ENCODE measurements at regions not wholly inside any gene's neighbourhood (a gene's known extent, or its start where the extent isn't known, plus 50 kb on each side); places are given as distances from the start of the nearest gene placed in this dataset.

- Histone ChIP-seq H3K4me2 (ENCODE audit: low read length) (no peak overlapping the region), H3K9me2 (replicated peaks; ENCODE audit: low read length) (no peaks in the 10 kb centered on the region), H3K27ac (ENCODE audit: low read length) (no peak overlapping the region), H3K79me2 (ENCODE audit: low read length) (no peaks in the 10 kb centered on the region), H3K9me3 (ENCODE audit: low read length) (peaks cover 32% of the 10 kb centered on the region), H2AFZ (ENCODE audit: low read length) (no peak overlapping the region), H3K4me1 (ENCODE audit: insufficient read depth, low read length) (no peaks in the 10 kb centered on the region), H3K27me3 (ENCODE audit: low read length) (no peaks in the 10 kb centered on the region), H3K4me3 (ENCODE audit: low read length) (no peak overlapping the region), H3K9ac (ENCODE audit: low read length) (no peak overlapping the region), H3F3A (ENCODE audit: low read length, unreplicated experiment) (no peaks in the 10 kb centered on the region), H3K36me3 (ENCODE audit: low read depth, low read length) (no peaks in the 10 kb centered on the region), H4K20me1 (ENCODE audit: low read length) (no peaks in the 10 kb centered on the region)
- POLR2A ChIA-PET (ENCODE audit: unreplicated experiment) = no interaction called here
- no TSS peak for BruUV-seq (replicated peaks)
- CTCF ChIA-PET = no interaction called here
- intact Hi-C loops (cut with micrococcal nuclease) = no loop called here
- ATAC-seq = no peak
- TF ChIP-seq CTCF (conservative IDR thresholded peaks at IDR 0.05; ENCODE audit: low read depth, low read length) (no peak), EZH2phosphoT487 (IDR thresholded peaks at IDR 0.05; ENCODE audit: borderline replicate concordance, low read length) (no peak), EZH2 (IDR thresholded peaks at IDR 0.05; ENCODE audit: low read length, unreplicated experiment) (no peak)
- DNase-seq = no peak
Observed at GRCh38 chr11:133745791-133746190, 99.5 kb downstream of the SPATA19 start.

GRCh38 chr11:133742353-133742752, 103.0 kb downstream of the SPATA19 start:
- Histone ChIP-seq H3K79me2 (ENCODE audit: low read length) (no peaks in the 10 kb centered on the region), H3K9me3 (ENCODE audit: low read length) (peaks cover 21% of the 10 kb centered on the region; the same call in 1 of the 2 replicates), H3K27ac (ENCODE audit: low read length) (no peak overlapping the region), H3K9me2 (replicated peaks; ENCODE audit: low read length) (no peaks in the 10 kb centered on the region), H3K27me3 (ENCODE audit: low read length) (no peaks in the 10 kb centered on the region), H3K4me1 (ENCODE audit: insufficient read depth, low read length) (no peaks in the 10 kb centered on the region), H3K4me3 (ENCODE audit: low read length) (no peak overlapping the region), H3F3A (ENCODE audit: low read length, unreplicated experiment) (no peaks in the 10 kb centered on the region), H3K4me2 (ENCODE audit: low read length) (no peak overlapping the region), H3K36me3 (ENCODE audit: low read depth, low read length) (no peaks in the 10 kb centered on the region), H3K9ac (ENCODE audit: low read length) (no peak overlapping the region), H2AFZ (ENCODE audit: low read length) (no peak overlapping the region), H4K20me1 (ENCODE audit: low read length) (no peaks in the 10 kb centered on the region)
- ATAC-seq (no peak), DNase-seq (no peak)
- BruUV-seq (replicated peaks) = no TSS peak
- intact Hi-C loops (cut with micrococcal nuclease) = no loop called here
- POLR2A ChIA-PET (ENCODE audit: unreplicated experiment) = no interaction called here
- CTCF ChIA-PET = no interaction called here
- TF ChIP-seq EZH2phosphoT487 (IDR thresholded peaks at IDR 0.05; ENCODE audit: borderline replicate concordance, low read length) (no peak), CTCF (conservative IDR thresholded peaks at IDR 0.05; ENCODE audit: low read depth, low read length) (no peak), EZH2 (IDR thresholded peaks at IDR 0.05; ENCODE audit: low read length, unreplicated experiment) (no peak)

GRCh38 chr11:133740963-133741362, 104.3 kb downstream of the SPATA19 start:
- no TSS peak for BruUV-seq (replicated peaks)
- Histone ChIP-seq H3K27me3 (ENCODE audit: low read length) (no peaks in the 10 kb centered on the region), H4K20me1 (ENCODE audit: low read length) (no peaks in the 10 kb centered on the region), H2AFZ (ENCODE audit: low read length) (no peak overlapping the region), H3F3A (ENCODE audit: low read length, unreplicated experiment) (no peaks in the 10 kb centered on the region), H3K27ac (ENCODE audit: low read length) (no peak overlapping the region), H3K9ac (ENCODE audit: low read length) (no peak overlapping the region), H3K9me2 (replicated peaks; ENCODE audit: low read length) (no peaks in the 10 kb centered on the region), H3K9me3 (ENCODE audit: low read length) (peaks cover 21% of the 10 kb centered on the region; the same call in 1 of the 2 replicates), H3K4me2 (ENCODE audit: low read length) (no peak overlapping the region), H3K79me2 (ENCODE audit: low read length) (no peaks in the 10 kb centered on the region), H3K4me3 (ENCODE audit: low read length) (no peak overlapping the region), H3K4me1 (ENCODE audit: insufficient read depth, low read length) (no peaks in the 10 kb centered on the region), H3K36me3 (ENCODE audit: low read depth, low read length) (no peaks in the 10 kb centered on the region)
- DNase-seq (no peak), ATAC-seq (no peak)
- ChIA-PET POLR2A (ENCODE audit: unreplicated experiment) (no interaction called here), CTCF (no interaction called here)
- intact Hi-C loops (cut with micrococcal nuclease) = no loop called here
- TF ChIP-seq CTCF (conservative IDR thresholded peaks at IDR 0.05; ENCODE audit: low read depth, low read length) (no peak), EZH2phosphoT487 (IDR thresholded peaks at IDR 0.05; ENCODE audit: borderline replicate concordance, low read length) (no peak), EZH2 (IDR thresholded peaks at IDR 0.05; ENCODE audit: low read length, unreplicated experiment) (no peak)
